HEK293T (cell line): ENCODE measurements at regions not wholly inside any gene's neighbourhood (a gene's known extent, or its start where the extent isn't known, plus 50 kb on each side); places are given as distances from the start of the nearest gene placed in this dataset.

Experiments
- CTCF ChIA-PET: fragments of 350-600 bp; formaldehyde crosslinking; extraction: SDS; loops from one replicate; lab custom pipeline; 2021; ENCODE audit warnings: antibody characterized with exemption, inconsistent platforms; lab: Yijun Ruan, JAX
- POLR2A ChIA-PET: fragments of 350-600 bp; formaldehyde crosslinking; extraction: SDS; loops from one replicate; lab custom pipeline; 2020; ENCODE audit warnings: antibody characterized with exemption, inconsistent platforms; lab: Yijun Ruan, JAX
- DNase-seq: peaks from one replicate; pipeline ENCODE4 v3.0.0; 2012; ENCODE audit warnings: mixed read lengths; ENCODE audit errors: extremely low spot score
- ARNT ChIP-seq: fragments of 450-650 bp; IDR thresholded peaks from 2 replicates; pipeline ENCODE4 v1.6.1; 2017; ENCODE audit warnings: mild to moderate bottlenecking
- BHLHE40 ChIP-seq: fragments of 450-650 bp; IDR thresholded peaks from 2 replicates; pipeline ENCODE4 v1.6.1; 2016; ENCODE audit warnings: mild to moderate bottlenecking, moderate library complexity, borderline replicate concordance
- CTBP1 ChIP-seq: fragments of 450-650 bp; IDR thresholded peaks from 2 replicates; pipeline ENCODE4 v1.6.1; 2016; ENCODE audit warnings: borderline replicate concordance
- ELF4 ChIP-seq: fragments of 450-650 bp; IDR thresholded peaks from 2 replicates; pipeline ENCODE4 v1.6.1; 2017; ENCODE audit warnings: antibody characterized with exemption
- FOXA1 ChIP-seq: fragments of 450-650 bp; IDR thresholded peaks from 2 replicates; pipeline ENCODE4 v1.6.1; 2016; ENCODE audit warnings: mild to moderate bottlenecking
- FOXK2 ChIP-seq: fragments of 450-650 bp; IDR thresholded peaks from 2 replicates; pipeline ENCODE4 v1.6.1; 2016; ENCODE audit warnings: mild to moderate bottlenecking
- FOXM1 ChIP-seq: fragments of 450-650 bp; IDR thresholded peaks from 2 replicates; pipeline ENCODE4 v1.6.1; 2017; ENCODE audit warnings: mild to moderate bottlenecking, borderline replicate concordance
- HDGF ChIP-seq: fragments of 450-650 bp; IDR thresholded peaks from 2 replicates; pipeline ENCODE4 v1.6.1; 2017; ENCODE audit warnings: antibody characterized with exemption, borderline replicate concordance
- L3MBTL2 ChIP-seq: fragments of 450-650 bp; conservative IDR thresholded peaks from 2 replicates; pipeline ENCODE4 v1.6.1; 2016; ENCODE audit warnings: mild to moderate bottlenecking
- LEF1 ChIP-seq: fragments of 450-650 bp; IDR thresholded peaks from 2 replicates; pipeline ENCODE4 v1.6.1; 2017; ENCODE audit warnings: mild to moderate bottlenecking, borderline replicate concordance
- NFRKB ChIP-seq: fragments of 450-650 bp; IDR thresholded peaks from 2 replicates; pipeline ENCODE4 v1.6.1; 2016; ENCODE audit warnings: mild to moderate bottlenecking, moderate library complexity
- SP1 ChIP-seq: fragments of 450-650 bp; IDR thresholded peaks from 2 replicates; pipeline ENCODE4 v1.6.1; 2017
- SUZ12 ChIP-seq: fragments of 450-650 bp; IDR thresholded peaks from 2 replicates; pipeline ENCODE4 v1.6.1; 2016; ENCODE audit warnings: mild to moderate bottlenecking
- TARDBP ChIP-seq: fragments of 450-650 bp; IDR thresholded peaks from 2 replicates; pipeline ENCODE4 v1.6.1; 2016
- ZNF384 ChIP-seq: fragments of 450-650 bp; IDR thresholded peaks from 2 replicates; pipeline ENCODE4 v1.6.1; 2016
- TF ChIP-seq, protein P1 (sequence below): fragments of 450-650 bp; IDR thresholded peaks from 2 replicates; pipeline ENCODE4 v1.6.1; 2016

DNA sequence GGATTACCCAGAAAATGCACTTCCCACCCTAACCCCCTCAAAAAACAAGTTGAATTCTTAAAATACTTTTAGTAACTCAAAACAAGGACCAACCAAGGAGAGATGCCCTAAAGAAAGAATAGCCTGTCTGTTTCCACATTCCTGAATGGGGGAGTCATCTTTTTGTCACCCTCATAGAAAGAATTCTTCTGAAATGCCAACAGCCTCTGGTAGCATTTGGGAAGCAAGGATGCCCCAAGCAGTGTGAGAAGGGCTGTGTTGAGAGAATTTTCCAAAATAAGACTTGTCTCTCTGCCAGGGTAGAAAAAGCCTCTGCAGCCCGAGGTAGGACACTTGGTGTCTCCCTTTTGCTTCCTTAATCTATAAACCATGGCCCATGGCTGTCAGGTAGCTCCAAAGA lies 173.1 kb upstream of the VCX3A start:
- ChIA-PET CTCF (no interaction called here), POLR2A (no interaction called here)
- no peak for DNase-seq
- TF ChIP-seq L3MBTL2 (no peak), LEF1 (no peak), CTBP1 (no peak), ELF4 (no peak), FOXK2 (no peak), SUZ12 (no peak), FOXM1 (no peak), BHLHE40 (no peak), ZNF384 (no peak), SP1 (no peak), TARDBP (no peak), NFRKB (no peak), HDGF (no peak), ARNT (no peak), FOXA1 (no peak)
- TF ChIP-seq, protein P1, sequence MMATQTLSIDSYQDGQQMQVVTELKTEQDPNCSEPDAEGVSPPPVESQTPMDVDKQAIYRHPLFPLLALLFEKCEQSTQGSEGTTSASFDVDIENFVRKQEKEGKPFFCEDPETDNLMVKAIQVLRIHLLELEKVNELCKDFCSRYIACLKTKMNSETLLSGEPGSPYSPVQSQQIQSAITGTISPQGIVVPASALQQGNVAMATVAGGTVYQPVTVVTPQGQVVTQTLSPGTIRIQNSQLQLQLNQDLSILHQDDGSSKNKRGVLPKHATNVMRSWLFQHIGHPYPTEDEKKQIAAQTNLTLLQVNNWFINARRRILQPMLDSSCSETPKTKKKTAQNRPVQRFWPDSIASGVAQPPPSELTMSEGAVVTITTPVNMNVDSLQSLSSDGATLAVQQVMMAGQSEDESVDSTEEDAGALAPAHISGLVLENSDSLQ = no peak

DNA sequence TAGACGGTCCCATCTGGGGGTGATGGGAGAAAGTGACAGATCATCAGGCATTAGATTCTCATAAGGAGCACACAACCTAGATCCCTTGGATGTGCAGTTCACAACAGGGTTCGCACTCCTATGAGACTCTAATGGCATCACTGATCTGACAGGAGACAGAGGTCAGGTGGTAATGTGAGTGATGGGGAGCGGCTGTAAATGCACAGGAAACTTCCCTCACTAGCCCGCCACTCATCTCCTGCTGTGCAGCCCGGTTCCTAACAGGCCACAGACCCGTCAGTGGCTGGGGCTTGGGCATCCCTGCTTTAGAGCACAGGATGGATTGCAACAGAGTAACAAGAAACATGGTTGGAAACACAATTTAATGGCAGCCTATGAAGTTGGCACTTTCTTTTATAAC lies 172.6 kb upstream of the VCX3A start:
- TF ChIP-seq L3MBTL2 (no peak), ZNF384 (no peak), SUZ12 (no peak), FOXK2 (no peak), BHLHE40 (no peak), FOXA1 (no peak), FOXM1 (no peak), SP1 (no peak), TARDBP (no peak), ARNT (no peak)
- TF ChIP-seq, protein P1 = no peak
- CTCF ChIA-PET = no interaction called here
- DNase-seq = no peak
- POLR2A ChIA-PET = no interaction called here

DNA sequence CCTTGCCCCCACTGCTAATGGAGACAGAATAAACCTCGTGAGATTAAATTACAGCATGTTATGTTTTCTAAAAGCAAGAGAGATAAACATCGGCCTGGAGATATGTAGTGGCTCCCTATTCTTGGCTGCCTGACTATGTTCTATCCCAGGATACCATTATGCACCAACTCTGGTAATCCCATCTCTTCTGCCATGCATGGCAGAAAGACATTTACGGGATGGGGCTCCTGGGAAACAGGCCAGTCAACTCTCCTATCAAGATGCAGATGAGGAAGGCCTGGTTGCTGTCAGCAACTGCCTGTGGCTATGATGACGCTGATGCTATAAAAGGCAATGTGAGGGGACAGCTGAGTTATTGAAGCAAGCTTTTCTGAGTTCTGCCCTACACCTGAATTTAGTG lies 166.2 kb upstream of the VCX3A start:
- CTCF ChIA-PET = no interaction called here

DNA sequence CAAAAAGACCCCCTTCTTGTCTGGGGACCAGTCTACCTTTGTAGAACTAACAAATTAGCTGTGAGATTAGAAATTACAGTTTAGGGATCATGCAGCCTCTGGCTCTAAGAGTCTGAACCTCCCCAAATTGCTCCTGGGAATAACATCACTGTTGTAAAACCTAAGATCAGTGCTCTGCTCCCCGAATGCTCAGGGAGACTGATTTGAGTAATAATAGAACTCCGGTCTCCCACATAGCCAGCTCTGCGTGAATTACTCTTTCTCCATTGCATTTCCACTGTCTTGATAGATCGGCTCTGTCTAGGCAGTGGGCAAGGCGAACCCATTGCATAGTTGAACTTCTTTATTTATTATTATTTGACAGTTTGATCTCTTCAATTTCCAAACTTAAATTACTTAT lies 160.8 kb upstream of the VCX3A start:
- ChIA-PET CTCF (no interaction called here), POLR2A (no interaction called here)
- DNase-seq = no peak

More for the DNA sequence above, 166.2 kb upstream of the VCX3A start:
- POLR2A ChIA-PET = no interaction called here
- TF ChIP-seq FOXK2 (no peak), NFRKB (no peak), ZNF384 (no peak), BHLHE40 (no peak), SP1 (no peak), TARDBP (no peak), CTBP1 (no peak), ARNT (no peak), ELF4 (no peak), FOXM1 (no peak), LEF1 (no peak), HDGF (no peak), FOXA1 (no peak), L3MBTL2 (no peak), SUZ12 (no peak)
- TF ChIP-seq, protein P1 = no peak
- no peak for DNase-seq

DNA sequence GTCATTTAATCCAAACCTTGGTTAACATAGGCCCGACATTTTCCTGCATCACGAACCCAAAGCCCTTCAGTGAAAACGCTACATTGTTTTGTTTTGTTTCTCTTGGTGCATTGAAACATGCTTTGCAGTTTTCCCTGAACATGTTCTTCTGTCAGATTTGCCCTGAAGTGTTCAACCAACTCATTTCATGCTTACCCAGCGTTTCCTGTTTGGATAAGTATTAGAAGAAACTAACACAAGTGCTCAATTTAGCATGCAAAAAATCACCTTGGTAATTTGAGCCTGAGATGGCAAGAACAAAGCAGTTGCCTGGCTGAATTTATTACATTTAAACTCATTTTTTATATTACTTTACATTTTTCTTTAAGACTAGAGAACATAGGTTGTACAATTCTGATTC lies 160.1 kb upstream of the VCX3A start:
- CTCF ChIA-PET = no interaction called here
- POLR2A ChIA-PET = no interaction called here
- TF ChIP-seq BHLHE40 (no peak), SUZ12 (no peak), ELF4 (no peak), HDGF (no peak), SP1 (no peak), ZNF384 (no peak), CTBP1 (no peak), ARNT (no peak), FOXK2 (no peak), FOXM1 (no peak), NFRKB (no peak), L3MBTL2 (no peak), TARDBP (no peak)
- TF ChIP-seq, protein P1 = no peak
- DNase-seq = no peak

More for the DNA sequence above, 160.8 kb upstream of the VCX3A start:
- no peak for TF ChIP-seq FOXA1

DNA sequence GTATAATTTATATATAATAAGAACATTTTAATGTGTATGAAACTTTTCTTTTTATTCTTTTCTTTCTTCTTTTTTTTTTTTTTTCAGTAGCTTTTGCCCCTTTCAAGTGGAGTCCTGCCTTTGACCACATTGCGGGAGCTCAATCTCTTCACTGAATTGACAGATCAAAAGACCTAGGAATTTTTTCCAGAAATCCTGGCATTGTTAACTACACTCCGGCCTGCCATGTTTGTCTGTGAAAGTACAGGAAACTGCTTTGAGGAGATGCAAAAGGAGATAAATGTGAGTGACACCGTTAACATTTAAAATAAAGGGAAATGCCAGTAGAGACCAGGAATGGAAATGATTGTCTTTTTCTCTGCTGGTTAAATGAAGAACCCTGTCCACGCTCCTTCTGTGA lies 159.3 kb upstream of the VCX3A start:
- TF ChIP-seq SP1 (no peak), ARNT (no peak), NFRKB (no peak), LEF1 (no peak), SUZ12 (no peak), TARDBP (no peak), ELF4 (no peak), L3MBTL2 (no peak), HDGF (no peak), FOXK2 (no peak), FOXA1 (no peak), FOXM1 (no peak), ZNF384 (no peak), BHLHE40 (no peak)
- TF ChIP-seq, protein P1 = no peak
- DNase-seq = no peak
- ChIA-PET POLR2A (no interaction called here), CTCF (no interaction called here)
